Stomach (tissue), 4 donors: ENCODE measurements at regions not wholly inside any gene's neighbourhood (a gene's known extent, or its start where the extent isn't known, plus 50 kb on each side); places are given as distances from the start of the nearest gene placed in this dataset.

ENCODE experiments used
- CTCF ChIP-seq, 7 experiments: fragments of 450-650 bp in 4 of 7; fragments of 200-600 bp in 3 of 7; sonication (generic) in 3 of 7; IDR thresholded peaks; one replicate each; pipeline ENCODE4 v1.5.1; 2016 to 2019; ENCODE audit warnings: antibody characterized with exemption in 7 of 7, control low read depth in 2 of 7, mild to moderate bottlenecking in 1 of 7
- POLR2AphosphoS5 ChIP-seq, 3 donors: sonication (generic); formaldehyde crosslinking; IDR thresholded peaks; one replicate each; pipeline ENCODE4 v1.6.1; 2016; ENCODE audit warnings: antibody characterized with exemption in 3 of 3

GRCh38 chr6:114897536-114897935 lies 554.7 kb upstream of the HS3ST5 start:
- no peak for TF ChIP-seq CTCF (IDR thresholded peaks at IDR 0.05)
- TF ChIP-seq POLR2AphosphoS5 (IDR thresholded peaks at IDR 0.05), result no peak
